EL (cell line): ENCODE measurements at regions not wholly inside any gene's neighbourhood (a gene's known extent, or its start where the extent isn't known, plus 50 kb on each side); places are given as distances from the start of the nearest gene placed in this dataset.
"Not testable (repeated sequence)": the region's sequence is repeated elsewhere in the genome, so short reads cannot be mapped to it uniquely, and the experiment has no call there.

Experiments
- DNase-seq: peaks from one replicate; pipeline ENCODE4 v3.0.0-alpha.2; 2016

DNA sequence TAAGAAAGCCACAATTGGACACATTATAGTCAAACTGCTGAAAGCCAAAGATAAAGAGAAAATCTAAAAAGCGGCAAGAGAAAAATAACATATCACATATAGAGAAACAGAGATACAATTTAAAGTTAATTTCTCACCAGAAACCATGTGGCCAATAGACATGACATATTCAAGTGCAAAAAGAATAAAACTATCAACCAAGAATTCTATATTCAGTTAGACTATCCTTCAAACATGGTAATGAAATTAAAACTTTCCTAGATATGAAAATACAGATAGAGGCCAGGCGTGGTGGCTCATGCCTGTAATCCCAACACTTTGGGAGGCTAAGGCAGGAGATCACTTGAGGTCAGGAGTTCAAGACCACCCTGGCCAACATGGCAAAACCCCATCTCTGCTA is 129.1 kb upstream of the RNF32 start:
- no peak for DNase-seq

DNA sequence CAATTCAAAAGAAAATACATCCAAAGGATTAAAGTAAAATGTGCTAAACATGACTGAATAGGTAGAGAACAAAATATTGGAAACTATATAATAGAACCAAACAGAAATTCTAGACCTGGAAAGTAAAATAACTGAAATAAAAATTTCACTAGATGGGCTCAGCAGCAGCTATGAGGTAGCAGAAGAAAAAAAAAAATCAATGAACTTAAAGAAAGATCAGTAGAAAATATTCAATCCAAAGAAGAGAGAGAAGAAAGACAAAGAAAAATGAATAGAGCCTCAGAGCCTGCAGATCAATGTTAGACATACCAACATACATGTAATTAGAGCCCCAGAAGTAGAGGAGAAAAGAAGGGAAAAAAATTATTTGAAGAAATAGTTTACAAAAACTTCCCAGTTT is 129.6 kb upstream of the RNF32 start:
- DNase-seq: no peak

DNA sequence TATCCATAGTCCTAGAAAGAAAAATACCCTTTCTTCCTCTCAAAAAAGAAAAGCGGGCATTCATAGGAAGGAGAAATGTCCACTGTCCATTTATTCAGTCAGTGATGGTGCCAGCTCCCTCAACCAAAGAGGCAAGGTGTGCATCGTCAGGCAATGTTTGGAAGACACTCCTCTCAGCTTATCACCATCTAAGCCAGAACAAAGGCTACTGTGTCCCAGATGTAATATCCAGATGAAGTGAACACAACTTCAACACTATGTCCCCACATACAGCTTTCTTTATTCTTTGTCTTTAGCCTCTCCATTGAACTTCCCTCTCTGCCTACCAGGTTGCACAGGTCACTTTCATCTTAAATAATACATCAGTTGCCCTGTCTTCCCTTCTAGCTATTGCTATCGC is 131.4 kb upstream of the RNF32 start:
- DNase-seq: no peak

DNA sequence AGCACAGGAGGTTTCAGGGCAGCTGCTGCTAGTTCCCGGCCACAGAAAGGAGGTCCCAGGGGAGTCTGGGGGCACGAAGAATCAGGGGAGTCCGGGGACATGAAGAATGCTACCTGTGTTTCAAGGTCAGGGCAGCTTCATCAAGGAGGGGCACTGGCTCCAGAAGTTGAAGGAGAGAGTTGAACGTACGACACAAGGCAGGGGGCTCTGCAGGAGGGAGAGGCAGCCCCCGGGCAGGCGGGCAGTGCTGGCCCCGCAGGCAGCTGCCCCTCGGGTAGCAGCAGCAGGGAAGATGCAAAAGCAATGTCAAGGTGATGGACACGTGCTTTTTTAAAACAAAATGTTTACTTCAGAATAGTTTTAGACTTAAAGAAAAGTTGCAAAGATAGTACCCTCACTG is 134.7 kb upstream of the RNF32 start:
- no peak for DNase-seq

DNA sequence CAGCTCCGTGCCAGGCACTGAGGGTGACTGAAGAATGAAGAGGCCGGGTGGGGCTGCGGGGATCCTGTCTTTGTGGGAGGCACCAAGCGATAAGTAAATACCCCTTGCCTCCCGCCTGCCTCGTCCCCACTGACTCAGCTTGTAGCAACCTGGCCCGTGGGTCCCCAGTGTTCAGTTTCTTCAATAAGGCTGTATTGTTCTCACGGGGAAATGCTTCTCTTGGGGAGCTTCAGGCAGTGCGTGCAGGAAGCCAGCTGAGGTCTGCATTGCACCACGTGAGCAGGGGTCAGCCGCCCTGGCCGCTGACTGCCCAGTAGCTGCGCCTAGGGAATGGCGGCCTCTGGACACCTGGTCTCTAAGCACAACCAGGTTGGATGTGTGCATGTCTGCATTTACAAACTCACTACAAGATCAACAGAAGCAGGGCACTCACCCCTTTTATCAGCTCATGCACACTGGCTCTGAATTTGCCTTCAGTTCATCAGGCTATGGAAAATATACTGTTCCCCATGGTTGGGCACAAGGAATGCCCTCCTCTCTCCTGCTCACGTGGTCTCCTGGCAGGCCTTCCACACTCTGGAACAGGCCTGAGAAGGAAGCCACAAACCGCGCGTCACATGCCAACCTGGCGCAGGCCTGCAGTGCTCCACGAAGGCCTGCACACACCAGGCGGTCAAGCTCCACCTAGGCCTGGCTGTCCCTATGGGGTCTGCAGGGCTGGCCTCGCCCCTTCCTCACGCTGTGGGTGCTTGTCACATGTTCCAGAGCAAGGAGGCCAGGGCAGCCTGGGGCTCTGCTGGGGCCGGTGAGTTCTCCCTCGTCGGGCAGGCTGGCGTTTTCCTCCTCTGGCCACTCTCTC is 135.7 kb upstream of the RNF32 start:
- DNase-seq: no peak

DNA sequence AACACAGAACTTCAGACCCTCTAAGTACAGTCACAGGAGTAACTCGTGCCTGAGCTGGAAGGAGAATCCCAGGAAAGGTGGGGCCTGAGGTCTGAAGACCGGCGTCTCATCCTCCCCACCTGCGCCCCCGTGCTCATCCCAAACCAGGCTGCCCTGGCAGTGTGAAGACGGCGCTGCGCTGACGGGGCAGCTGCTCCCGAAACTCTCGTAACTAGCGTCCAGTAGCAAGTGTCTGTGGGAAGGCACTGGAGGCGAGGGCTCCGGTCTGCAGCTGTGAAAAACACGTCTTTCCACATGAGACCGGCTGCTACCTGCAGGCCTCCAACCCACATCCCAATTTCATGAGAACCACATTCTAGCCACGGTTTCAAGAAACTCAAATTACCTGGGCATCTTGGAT is 136.6 kb upstream of the RNF32 start:
- DNase-seq: no peak

DNA sequence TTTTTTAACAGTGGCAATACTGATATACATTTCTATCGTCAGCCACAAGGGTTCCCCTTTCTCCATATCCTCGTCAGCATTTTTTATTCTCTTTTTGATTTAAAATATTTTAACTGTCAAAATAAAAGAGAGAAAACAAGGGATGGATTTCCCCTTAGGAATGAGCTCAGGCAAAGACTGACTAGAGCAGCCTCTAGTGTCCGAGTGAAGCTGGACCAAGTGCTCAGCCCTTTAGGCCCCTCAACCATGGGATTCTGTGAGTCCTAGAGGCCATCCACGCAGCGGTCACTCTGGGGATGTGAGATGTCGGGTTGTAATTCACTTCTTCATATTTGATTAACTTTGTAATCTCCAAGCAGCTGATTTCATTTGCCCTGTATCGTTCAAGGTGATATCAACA is 137.4 kb upstream of the RNF32 start:
- DNase-seq: no peak

DNA sequence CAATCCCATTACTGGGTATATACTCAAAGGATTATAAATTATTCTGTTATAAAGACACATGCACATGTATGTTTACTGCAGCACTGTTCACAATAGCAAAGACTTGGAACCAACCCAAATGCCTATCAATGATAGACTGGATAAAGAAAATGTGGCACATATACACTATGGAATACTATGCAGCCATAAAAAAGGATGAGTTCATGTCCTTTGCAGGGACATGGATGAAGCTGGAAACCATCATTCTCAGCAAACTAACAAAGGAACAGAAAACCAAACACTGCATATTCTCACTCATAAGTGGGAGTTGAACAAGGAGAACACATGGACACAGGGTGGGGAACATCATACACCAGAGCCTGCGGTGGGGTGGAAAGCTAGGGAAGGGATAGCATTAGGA is 138.8 kb upstream of the RNF32 start:
- DNase-seq: not testable (repeated sequence)

DNA sequence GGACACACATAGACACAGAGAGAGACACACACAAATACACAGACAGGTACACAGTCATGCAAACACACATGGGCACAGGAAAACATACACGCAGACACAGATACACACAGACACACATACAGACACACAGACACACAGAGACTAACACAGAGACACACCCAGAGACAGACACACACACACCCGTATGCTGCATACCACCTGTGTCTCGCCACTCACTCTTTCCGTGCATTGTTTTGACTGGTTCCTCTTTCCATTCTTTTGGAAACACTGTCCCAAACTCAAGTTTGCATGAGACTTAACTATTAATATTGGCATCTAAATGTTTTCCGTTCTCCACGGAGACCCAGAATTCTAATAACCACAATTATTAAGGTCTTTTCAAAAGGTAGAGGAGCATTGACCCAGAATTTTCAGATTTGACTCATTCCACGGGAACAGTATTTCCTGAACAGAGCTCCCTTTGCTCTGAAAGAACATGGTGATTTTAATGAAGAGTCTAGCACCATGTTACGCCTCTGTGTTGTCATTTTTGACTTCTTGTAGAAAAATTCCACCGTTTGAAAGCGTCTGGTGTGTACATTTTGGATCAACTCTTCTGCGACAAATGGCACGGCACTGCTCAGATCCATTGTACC is 141.2 kb upstream of the RNF32 start:
- no peak for DNase-seq

DNA sequence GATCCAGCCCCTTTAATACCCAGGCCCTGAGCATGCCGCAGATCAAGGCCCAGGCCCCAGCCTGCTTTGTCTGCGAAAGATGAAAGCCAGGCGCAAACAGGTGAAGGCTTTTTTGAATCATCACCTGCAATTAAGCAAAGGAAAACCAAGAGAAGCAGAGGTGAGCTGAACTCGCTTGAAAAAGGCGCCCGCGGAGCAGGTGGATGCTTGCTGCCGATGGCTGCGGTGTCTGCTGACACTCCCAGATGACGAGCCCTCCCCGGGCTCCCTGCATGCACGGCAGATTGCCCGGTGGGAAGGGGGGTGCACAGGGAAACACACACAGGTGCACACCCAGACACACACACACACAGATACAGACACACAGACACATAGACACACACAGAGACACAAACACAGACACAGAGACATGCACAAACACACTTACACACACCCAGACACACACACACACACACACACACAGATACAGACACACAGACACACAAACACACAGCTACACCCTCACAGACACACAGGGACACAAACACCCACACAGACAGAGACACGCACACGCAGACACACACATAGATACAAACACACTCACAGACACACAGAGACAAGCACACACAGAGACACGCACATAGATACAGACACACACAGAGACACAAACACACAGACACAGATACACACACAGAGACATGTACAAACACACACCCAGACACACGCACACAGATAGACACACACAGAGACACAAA is 142.6 kb upstream of the RNF32 start:
- no peak for DNase-seq

DNA sequence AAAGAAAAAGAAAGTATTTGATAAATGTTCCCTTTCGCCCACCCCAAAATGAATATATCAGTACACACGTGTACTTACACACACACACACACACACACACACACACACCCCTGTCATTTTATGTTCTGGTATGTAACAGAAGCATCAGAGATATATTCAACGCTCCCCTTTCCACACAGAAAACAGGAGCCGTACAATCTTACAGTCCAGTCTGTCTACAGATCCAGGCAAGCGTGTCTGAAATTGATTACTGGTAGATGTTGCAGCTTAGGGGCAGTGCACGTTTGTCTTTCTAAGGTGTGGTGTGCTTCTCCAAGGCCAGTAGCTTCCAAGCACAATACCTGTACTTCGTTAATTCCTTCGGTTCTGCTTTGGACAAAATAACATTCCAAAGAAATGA is 143.7 kb upstream of the RNF32 start:
- DNase-seq: no peak

DNA sequence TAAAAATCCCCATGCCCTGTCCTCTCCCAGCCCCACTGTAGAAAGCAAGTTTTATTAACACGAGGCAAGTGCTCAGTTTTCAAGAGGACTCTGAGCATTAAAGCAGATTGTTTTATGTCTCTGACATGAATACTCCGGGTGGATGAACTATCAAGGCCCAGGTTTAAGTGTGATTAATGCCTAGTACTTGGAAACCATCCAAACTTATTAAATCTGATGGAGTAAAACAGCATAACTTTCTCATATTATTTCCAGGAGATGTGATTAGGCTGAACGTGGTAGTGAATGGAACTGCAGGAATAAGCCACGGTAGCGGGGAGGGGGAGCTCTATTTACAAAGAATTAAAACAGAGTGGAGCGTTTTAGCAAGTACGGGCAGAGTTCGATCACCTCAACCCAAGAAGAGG is 144.2 kb upstream of the RNF32 start:
- DNase-seq: no peak

DNA sequence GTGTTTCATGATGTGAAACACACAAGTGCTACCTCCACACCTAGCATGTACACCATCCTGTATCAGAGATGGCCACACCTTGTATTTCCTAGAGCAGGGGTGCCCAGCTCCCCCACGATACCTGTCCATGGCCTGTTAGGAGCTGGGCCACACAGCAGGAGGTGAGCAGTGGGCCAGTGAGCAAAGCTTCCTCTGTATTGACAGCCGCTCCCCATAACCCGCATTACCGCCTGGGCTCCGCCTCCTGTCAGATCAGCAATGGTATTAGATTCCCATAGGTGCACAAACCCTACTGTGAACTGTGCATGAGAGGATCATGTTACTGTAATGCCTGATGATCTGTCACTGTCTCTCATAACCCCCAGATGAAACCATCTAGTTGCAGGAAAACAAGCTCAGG is 145.6 kb upstream of the RNF32 start:
- no peak for DNase-seq

DNA sequence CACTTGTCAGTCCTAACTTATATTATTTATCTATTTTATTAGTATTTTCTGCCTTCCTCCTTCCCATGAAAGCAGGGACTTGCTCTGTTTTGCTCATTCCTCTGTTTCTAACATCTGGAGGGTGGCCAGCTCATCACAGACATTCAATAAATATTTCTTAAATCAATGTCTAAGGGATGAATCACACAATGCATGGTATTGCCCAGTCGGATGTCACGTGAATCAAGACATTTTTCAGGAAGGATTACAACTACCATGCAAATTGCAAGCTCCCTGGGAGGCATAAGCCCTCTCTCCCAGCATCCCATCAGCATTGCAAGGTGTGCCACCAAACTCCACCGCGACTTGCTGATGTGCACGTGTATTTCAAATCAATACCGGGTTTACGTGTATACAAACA is 146.6 kb upstream of the RNF32 start:
- DNase-seq: no peak

DNA sequence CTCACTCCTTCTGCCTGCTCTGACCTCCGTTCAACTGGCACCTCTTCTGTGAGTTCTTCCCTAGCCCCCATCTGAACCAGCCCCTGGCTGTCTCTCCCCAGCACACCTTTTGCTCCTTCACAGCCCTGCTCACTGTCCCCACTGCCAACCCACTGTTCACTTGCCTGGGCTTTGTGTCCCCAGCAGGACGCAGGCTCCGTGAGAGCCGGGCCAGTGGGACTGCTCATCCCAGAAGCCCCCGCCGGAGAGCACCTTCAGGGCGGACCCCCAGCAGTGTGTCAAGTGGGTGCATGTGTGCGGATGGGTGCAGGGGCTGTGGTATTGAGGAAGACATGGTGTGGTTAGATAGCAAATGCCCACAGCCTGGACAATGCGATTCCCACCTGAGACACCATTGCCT is 148.4 kb upstream of the RNF32 start:
- no peak for DNase-seq

DNA sequence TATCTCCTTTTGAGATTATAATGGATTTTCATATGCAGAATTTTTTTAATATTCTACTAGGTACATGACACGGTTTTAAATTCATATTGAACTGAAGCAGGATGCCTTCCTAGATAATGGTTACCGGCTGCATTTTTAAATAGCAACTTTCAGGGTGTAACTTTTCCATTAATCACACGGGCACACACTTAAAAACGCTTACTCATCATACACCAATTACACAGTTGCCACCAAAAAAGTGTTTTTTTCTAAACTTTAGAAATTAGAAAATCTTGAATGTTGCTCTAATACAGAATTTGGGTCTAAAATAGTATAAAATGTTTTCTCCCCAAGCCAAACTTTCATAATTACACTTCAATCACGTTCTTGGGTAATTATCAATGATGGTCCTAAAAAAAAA is 149.1 kb upstream of the RNF32 start:
- no peak for DNase-seq

DNA sequence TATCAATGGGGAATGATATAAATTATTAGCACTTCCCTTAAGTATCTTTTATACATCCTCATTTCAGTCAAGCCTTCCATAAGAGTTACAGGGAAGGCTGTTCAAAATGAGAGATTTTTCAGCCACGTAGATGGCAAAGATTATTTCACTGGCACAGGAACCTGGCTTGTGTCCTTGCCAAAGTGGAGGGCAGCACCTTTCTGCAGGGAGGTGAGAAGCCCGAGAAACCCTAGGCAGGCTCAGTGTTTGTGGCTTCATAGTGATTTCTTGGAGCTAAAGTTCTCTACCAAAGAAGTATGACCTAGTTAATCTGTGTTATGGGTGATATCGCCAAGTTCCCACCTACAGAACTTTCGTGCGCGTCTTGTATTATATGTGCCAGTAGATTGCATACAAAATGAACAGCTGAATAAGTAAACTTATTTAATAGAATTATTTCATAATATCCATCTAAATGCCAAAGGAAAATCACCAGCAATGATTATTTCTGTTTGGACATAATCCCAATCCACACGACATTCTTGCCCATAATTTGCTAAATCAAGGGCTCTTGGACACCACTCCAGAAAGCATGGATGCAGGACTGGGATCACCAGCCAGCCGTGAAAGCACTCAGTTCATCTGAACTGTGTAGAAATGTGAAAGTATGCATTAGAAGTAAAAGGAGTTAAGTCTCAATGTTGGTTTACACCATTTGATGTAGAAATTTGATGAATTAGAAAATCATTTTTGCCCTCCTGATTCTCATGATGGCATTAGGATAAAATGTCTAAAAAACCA is 150.4 kb upstream of the RNF32 start:
- no peak for DNase-seq

DNA sequence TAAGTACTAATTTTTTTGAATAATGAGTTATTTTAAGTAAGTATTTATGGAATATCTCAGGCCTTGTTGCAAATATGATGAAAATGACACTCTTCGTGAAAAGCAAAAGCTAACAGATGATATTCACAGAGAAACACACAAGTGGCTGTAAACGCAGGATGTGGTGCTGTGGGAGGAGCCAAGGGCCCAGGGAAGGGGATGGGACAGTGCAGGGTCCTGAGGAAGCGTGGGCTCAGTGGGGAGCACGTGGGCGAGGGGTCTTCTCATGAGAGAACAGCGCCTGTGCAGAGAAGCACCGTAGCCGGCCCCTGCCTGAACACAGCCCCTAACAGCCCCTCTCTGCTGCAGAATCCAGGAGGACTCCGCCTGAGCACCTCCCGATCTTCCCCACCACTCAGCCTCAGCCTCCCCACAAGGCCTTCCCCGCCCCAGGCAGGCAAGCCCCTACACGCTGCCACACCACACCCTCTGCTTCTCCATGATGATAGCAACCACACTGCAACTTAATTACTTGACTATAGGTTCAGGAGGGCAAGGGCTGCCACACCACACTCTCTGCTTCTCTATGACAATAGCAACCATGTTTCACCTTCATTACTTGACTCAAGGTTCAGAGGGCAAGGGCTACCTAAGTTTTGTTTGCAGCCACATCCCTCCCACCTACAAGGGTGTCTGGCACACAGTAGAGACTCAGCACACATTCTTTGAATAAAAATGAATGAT is 152.6 kb upstream of the RNF32 start:
- DNase-seq: no peak

DNA sequence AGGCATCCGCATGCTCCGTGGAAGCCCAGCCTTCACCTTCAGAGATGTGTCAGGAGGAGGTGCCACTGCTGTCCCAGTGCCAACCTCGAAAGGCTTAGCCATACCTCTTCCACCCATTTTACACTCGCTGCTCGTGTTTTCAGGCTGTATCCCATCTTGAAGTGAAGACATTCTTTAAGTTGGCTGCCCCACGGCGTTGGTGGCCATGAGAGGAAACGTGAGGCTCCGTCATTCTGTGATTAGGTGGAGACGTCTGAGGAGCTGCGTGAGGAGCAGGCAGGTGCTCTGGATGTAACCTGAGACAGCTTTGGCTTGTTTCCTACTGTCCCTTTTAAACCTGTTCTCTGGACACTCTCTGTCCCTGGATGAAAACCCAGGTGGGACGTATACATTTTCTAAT is 159.9 kb upstream of the RNF32 start:
- no peak for DNase-seq

DNA sequence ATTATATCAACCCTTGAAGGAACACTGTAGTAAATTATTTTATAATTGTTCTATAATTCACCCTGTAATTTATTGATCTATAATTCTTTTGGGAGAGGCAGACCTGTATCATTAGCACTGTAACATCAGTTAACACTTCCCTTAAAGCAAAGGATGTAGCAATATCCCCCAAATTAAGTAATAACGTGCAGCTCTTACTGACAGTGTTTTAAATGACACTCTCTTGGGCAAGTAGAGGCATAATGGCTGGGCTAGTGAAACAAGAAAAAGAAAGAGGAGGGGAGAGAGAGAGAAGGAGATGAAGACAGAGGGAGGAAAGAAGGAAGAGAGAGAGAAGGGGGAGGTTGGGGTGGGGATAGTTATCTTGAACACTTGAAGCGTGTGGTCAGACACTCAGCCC is 161.0 kb upstream of the RNF32 start:
- DNase-seq: no peak

DNA sequence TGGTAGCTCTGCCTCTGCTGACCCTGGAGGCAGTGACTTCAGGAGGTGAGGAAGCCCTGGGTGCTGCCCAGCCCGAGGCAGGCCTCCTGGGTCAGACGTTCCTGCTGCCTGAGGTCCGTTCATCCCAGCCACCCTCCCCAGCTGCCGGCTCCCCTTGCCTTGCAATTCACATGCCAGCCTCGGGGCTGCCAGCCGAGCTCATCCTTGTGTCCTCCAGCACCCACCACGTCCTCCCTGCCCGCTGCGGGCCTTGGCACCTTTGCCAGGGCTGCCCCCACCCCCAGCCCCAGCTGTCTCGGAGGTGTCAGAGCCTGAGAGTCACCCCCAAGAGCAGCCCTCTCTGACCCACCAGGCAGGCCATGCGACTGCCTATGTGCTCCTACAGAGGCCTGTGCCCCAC is 162.1 kb upstream of the RNF32 start:
- no peak for DNase-seq

DNA sequence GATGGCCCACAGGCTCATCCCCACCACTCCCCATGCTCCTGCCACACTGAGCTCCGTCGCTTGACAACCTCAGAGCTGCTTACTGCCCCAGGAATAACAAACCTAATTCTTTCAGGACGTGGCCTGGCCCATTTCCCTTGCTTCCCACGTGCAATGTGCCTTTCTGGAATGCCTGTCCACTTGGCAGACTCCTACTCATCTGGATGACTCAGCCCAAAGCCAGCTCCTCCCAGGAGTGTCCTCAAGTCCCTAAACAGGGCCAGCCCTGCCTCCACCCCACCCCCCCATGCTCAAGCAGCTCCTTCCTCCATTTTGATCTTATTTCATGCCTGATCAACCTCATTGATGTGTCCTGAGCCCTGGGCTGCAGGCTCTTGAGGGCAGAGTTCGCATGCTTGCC is 164.9 kb upstream of the RNF32 start:
- DNase-seq: peak; percentile 3

DNA sequence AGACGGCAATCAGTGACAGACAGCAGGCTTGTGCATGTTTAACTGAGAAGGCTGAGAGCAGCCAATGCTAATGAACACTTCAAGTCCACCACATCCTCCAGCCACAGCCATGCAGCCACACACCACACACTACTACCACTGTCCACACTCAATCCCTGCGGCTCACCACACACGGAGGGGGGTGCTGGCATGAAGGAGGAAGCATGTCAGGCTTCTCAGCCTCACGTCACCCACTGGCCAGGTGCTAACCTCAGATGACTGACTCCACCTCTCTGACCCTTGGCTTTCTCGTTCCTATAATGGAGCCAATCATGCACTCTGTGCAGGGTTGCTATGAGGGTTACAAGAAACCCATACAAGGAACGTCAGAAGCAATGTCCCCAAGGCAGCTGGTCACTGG is 165.4 kb upstream of the RNF32 start:
- no peak for DNase-seq
